Tibial nerve (tissue), 3 donors: ENCODE measurements at regions not wholly inside any gene's neighbourhood (a gene's known extent, or its start where the extent isn't known, plus 50 kb on each side); places are given as distances from the start of the nearest gene placed in this dataset.

Experiments
- CTCF ChIP-seq, 5 experiments: fragments of 200-600 bp in 3 of 5; fragments of 450-650 bp in 2 of 5; sonication (generic) in 3 of 5; IDR thresholded peaks; one replicate each; pipeline ENCODE4 v1.5.1; 2016 to 2019; ENCODE audit warnings: antibody characterized with exemption in 5 of 5, mild to moderate bottlenecking in 3 of 5, moderate library complexity in 2 of 5
- POLR2A ChIP-seq, 2 donors: fragments of 450-650 bp; IDR thresholded peaks; one replicate each; pipeline ENCODE4 v1.6.1; 2017; ENCODE audit warnings: antibody characterized with exemption in 2 of 2, mild to moderate bottlenecking in 2 of 2, moderate library complexity in 2 of 2

GRCh38 chr11:105466582-105467228 lies 143.2 kb upstream of the GRIA4 start:
- TF ChIP-seq CTCF (IDR thresholded peaks at IDR 0.05), result no peak
- TF ChIP-seq POLR2A (IDR thresholded peaks at IDR 0.05), result no peak
